ENCODE measurements at regions not wholly inside any gene's neighbourhood (a gene's known extent, or its start where the extent isn't known, plus 50 kb on each side); places are given as distances from the start of the nearest gene placed in this dataset.
A peak's percentile ranks its signal among the peaks of the same experiment; 100 is the strongest.
"Not testable (repeated sequence)": the region's sequence is repeated elsewhere in the genome, so short reads cannot be mapped to it uniquely, and the experiment has no call there.

- no peak overlapping the region for H3K4me3 ChIP-seq (ENCODE audit: low read depth, low read length)
- no peak for TF ChIP-seq CTCF (IDR thresholded peaks at IDR 0.05; ENCODE audit: insufficient read depth, low read depth, low read length)
- DNase-seq (ENCODE audit: low read depth), result no peak
These were observed 1784.9 kb upstream of the DEFB115 start for GRCh38 chr20:29472606-29473005.

GRCh38 chr20:29492840-29493239, 1764.6 kb upstream of the DEFB115 start:
- H3K4me3 ChIP-seq (ENCODE audit: low read depth, low read length); DNase-seq (ENCODE audit: low read depth): not testable (repeated sequence)

GRCh38 chr20:29496767-29497166, 1760.7 kb upstream of the DEFB115 start:
- H3K4me3 ChIP-seq (ENCODE audit: low read depth, low read length), result peak overlapping the region; percentile 65
- not testable (repeated sequence) for DNase-seq (ENCODE audit: low read depth)

GRCh38 chr20:29497261-29497671, 1760.2 kb upstream of the DEFB115 start:
- peak; percentile 10 for TF ChIP-seq CTCF (IDR thresholded peaks at IDR 0.05; ENCODE audit: insufficient read depth, low read depth, low read length)
- H3K4me3 ChIP-seq (ENCODE audit: low read depth, low read length), result peak overlapping the region; percentile 65
- DNase-seq (ENCODE audit: low read depth), result peak; percentile 90

GRCh38 chr20:29497684-29498083, 1759.8 kb upstream of the DEFB115 start:
- H3K4me3 ChIP-seq (ENCODE audit: low read depth, low read length), result peak overlapping the region; percentile 65
- DNase-seq (ENCODE audit: low read depth), result peak; percentile 12

GRCh38 chr20:29500738-29501137, 1756.7 kb upstream of the DEFB115 start:
- not testable (repeated sequence) for DNase-seq (ENCODE audit: low read depth); H3K4me3 ChIP-seq (ENCODE audit: low read depth, low read length)

GRCh38 chr20:29514634-29515033, 1742.8 kb upstream of the DEFB115 start:
- H3K4me3 ChIP-seq (ENCODE audit: low read depth, low read length); DNase-seq (ENCODE audit: low read depth): not testable (repeated sequence)

- H3K4me3 ChIP-seq (ENCODE audit: low read depth, low read length); DNase-seq (ENCODE audit: low read depth): not testable (repeated sequence)
These were observed 1740.6 kb upstream of the DEFB115 start for GRCh38 chr20:29516847-29517246.

- peak; percentile 45 for TF ChIP-seq CTCF (IDR thresholded peaks at IDR 0.05; ENCODE audit: insufficient read depth, low read depth, low read length)
- DNase-seq (ENCODE audit: low read depth); H3K4me3 ChIP-seq (ENCODE audit: low read depth, low read length): not testable (repeated sequence)
These were observed 1737.7 kb upstream of the DEFB115 start for GRCh38 chr20:29519610-29520241.

GRCh38 chr20:29533566-29534177, 1723.8 kb upstream of the DEFB115 start:
- peak; percentile 10 for DNase-seq (ENCODE audit: low read depth)
- peak; percentile 28 for TF ChIP-seq CTCF (IDR thresholded peaks at IDR 0.05; ENCODE audit: insufficient read depth, low read depth, low read length)
- not testable (repeated sequence) for H3K4me3 ChIP-seq (ENCODE audit: low read depth, low read length)

GRCh38 chr20:29566901-29567635, 1690.4 kb upstream of the DEFB115 start:
- H3K4me3 ChIP-seq (ENCODE audit: low read depth, low read length); DNase-seq (ENCODE audit: low read depth): not testable (repeated sequence)

GRCh38 chr20:29567671-29568070, 1689.8 kb upstream of the DEFB115 start:
- DNase-seq (ENCODE audit: low read depth); H3K4me3 ChIP-seq (ENCODE audit: low read depth, low read length): not testable (repeated sequence)

GRCh38 chr20:29570126-29570525, 1687.3 kb upstream of the DEFB115 start:
- H3K4me3 ChIP-seq (ENCODE audit: low read depth, low read length); DNase-seq (ENCODE audit: low read depth): not testable (repeated sequence)

- H3K4me3 ChIP-seq (ENCODE audit: low read depth, low read length); DNase-seq (ENCODE audit: low read depth): not testable (repeated sequence)
These were observed 1667.9 kb upstream of the DEFB115 start for GRCh38 chr20:29589530-29589929.

Data from fibroblast of villous mesenchyme (primary cell).